IMR-90 (cell line): ENCODE measurements at regions not wholly inside any gene's neighbourhood (a gene's known extent, or its start where the extent isn't known, plus 50 kb on each side); places are given as distances from the start of the nearest gene placed in this dataset.

ENCODE experiments used
- ATAC-seq: fragments of 200-7000 bp; cut with Tn5 transposase; 2 replicates; pipeline ENCODE4 v1.9.1; 2020; ENCODE audit warnings: low read depth, mild to moderate bottlenecking, moderate library complexity
- BruUV-seq: library from RNA; stranded (reverse); fragments of 400-500 nt; replicated peaks from 2 replicates; lab custom pipeline; 2021; lab: Mats Ljungman, UMichigan
- CTCF ChIA-PET: fragments of 300-600 bp; formaldehyde crosslinking; extraction: SDS; loops from one replicate; lab custom pipeline; 2021; ENCODE audit warnings: antibody characterized with exemption; lab: Yijun Ruan, JAX
- POLR2A ChIA-PET: fragments of 300-600 bp; sonication (Branson Sonifier 250); formaldehyde crosslinking; loops from one replicate; lab custom pipeline; 2022; ENCODE audit warnings: antibody characterized with exemption; ENCODE audit not compliant: unreplicated experiment; lab: Charles Lee
- DNase-seq: peaks from one replicate; pipeline ENCODE4 v3.0.0; 2013
- H2AFZ ChIP-seq: replicated peaks from 2 replicates; pipeline ENCODE3; 2013; ENCODE audit warnings: low read length, mild to moderate bottlenecking; ENCODE audit not compliant: poor library complexity
- H2AK5ac ChIP-seq: 2 replicates; pipeline ENCODE4 v1.6.1; 2013; ENCODE audit warnings: low read depth, low read length, inconsistent platforms
- H2AK9ac ChIP-seq: replicated peaks from 2 replicates; pipeline ENCODE3; 2013; ENCODE audit warnings: mild to moderate bottlenecking, low read depth, low read length, moderate library complexity; ENCODE audit not compliant: poor library complexity
- H2BK120ac ChIP-seq: 2 replicates; pipeline ENCODE4 v1.6.1; 2013; ENCODE audit warnings: low read depth, low read length, inconsistent platforms
- H2BK15ac ChIP-seq: 3 replicates; pipeline ENCODE4 v1.6.1; 2013; ENCODE audit warnings: low read depth, low read length, inconsistent platforms
- H2BK20ac ChIP-seq: 2 replicates; pipeline ENCODE4 v1.6.1; 2013; ENCODE audit warnings: low read depth, mild to moderate bottlenecking, inconsistent platforms, low read length, moderate library complexity
- H2BK5ac ChIP-seq: 2 replicates; pipeline ENCODE4 v1.6.1; 2013; ENCODE audit warnings: mild to moderate bottlenecking, low read depth, low read length, inconsistent platforms; ENCODE audit not compliant: poor library complexity, severe bottlenecking
- H3K14ac ChIP-seq: replicated peaks from 2 replicates; pipeline ENCODE4 v1.6.1; 2013; ENCODE audit warnings: low read depth, low read length, inconsistent platforms
- H3K18ac ChIP-seq: 2 replicates; pipeline ENCODE4 v1.6.1; 2013; ENCODE audit warnings: low read depth, low read length, control low read depth
- H3K23ac ChIP-seq: 2 replicates; pipeline ENCODE4 v1.6.1; 2013; ENCODE audit warnings: low read depth, low read length, inconsistent platforms
- H3K27ac ChIP-seq: 2 replicates; pipeline ENCODE4 v1.5.1; 2013; ENCODE audit warnings: mild to moderate bottlenecking, control low read depth, low read length; ENCODE audit not compliant: insufficient read depth
- H3K27me3 ChIP-seq: 2 replicates; pipeline ENCODE4 v1.6.1; 2013; ENCODE audit warnings: low read length; ENCODE audit not compliant: control insufficient read depth, insufficient read depth
- H3K36me3 ChIP-seq: 2 replicates; pipeline ENCODE4 v1.6.1; 2013; ENCODE audit warnings: low read length, mixed read lengths; ENCODE audit not compliant: control insufficient read depth, insufficient read depth
- H3K4ac ChIP-seq: 2 replicates; pipeline ENCODE4 v1.6.1; 2013; ENCODE audit warnings: low read depth, low read length, inconsistent platforms
- H3K4me1 ChIP-seq: 2 replicates; pipeline ENCODE4 v1.6.1; 2013; ENCODE audit warnings: low read length, mixed read lengths; ENCODE audit not compliant: control insufficient read depth, insufficient read depth
- H3K4me2 ChIP-seq: 2 replicates; pipeline ENCODE4 v1.6.1; 2013; ENCODE audit warnings: low read depth, mild to moderate bottlenecking, control low read depth, low read length, moderate library complexity
- H3K4me3 ChIP-seq: 2 replicates; pipeline ENCODE4 v1.5.1; 2013; ENCODE audit warnings: low read depth, mild to moderate bottlenecking, control low read depth, low read length, moderate library complexity; ENCODE audit not compliant: insufficient read depth
- H3K56ac ChIP-seq: 2 replicates; pipeline ENCODE4 v1.6.1; 2013; ENCODE audit warnings: low read length, inconsistent platforms; ENCODE audit not compliant: insufficient read depth; ENCODE audit errors: extremely low read depth
- H3K79me1 ChIP-seq, 2 experiments: 2 replicates each; pipeline ENCODE4 v1.6.1; 2013; ENCODE audit warnings: low read length in 2 of 2, inconsistent platforms in 1 of 2, low read depth in 1 of 2
- H3K9ac ChIP-seq: 2 replicates; pipeline ENCODE4 v1.6.1; 2013; ENCODE audit warnings: low read depth, low read length, control low read depth
- H3K9me1 ChIP-seq: 2 replicates; pipeline ENCODE4 v1.6.1; 2013; ENCODE audit warnings: low read length, inconsistent platforms; ENCODE audit not compliant: insufficient read depth
- H3K9me3 ChIP-seq: 2 replicates; pipeline ENCODE4 v1.6.1; 2013; ENCODE audit warnings: low read length; ENCODE audit not compliant: control insufficient read depth, insufficient read depth
- H4K20me1 ChIP-seq: 2 replicates; pipeline ENCODE4 v1.6.1; 2013; ENCODE audit warnings: low read length, inconsistent platforms; ENCODE audit not compliant: insufficient read depth
- H4K5ac ChIP-seq: 2 replicates; pipeline ENCODE4 v1.6.1; 2013; ENCODE audit warnings: mild to moderate bottlenecking, low read depth, low read length, control low read depth
- H4K8ac ChIP-seq, 2 experiments: 2 replicates each; pipeline ENCODE4 v1.6.1; 2013; ENCODE audit warnings: low read depth in 2 of 2, low read length in 2 of 2, control low read depth in 1 of 2, inconsistent platforms in 1 of 2
- H4K91ac ChIP-seq: 2 replicates; pipeline ENCODE4 v1.6.1; 2013; ENCODE audit warnings: low read depth, low read length, inconsistent platforms; ENCODE audit not compliant: insufficient read depth
- BHLHE40 ChIP-seq: fragments of 150-350 bp; IDR thresholded peaks from 2 replicates; pipeline ENCODE4 v1.6.1; 2016; ENCODE audit warnings: mild to moderate bottlenecking, low read depth, low read length
- CHD1 ChIP-seq: IDR thresholded peaks from 2 replicates; pipeline ENCODE4 v1.6.1; 2012; ENCODE audit warnings: low read depth, low read length, improper control_type of control experiment
- MAFK ChIP-seq: IDR thresholded peaks from 2 replicates; pipeline ENCODE4 v1.6.1; 2012; ENCODE audit warnings: low read depth, low read length, improper control_type of control experiment
- POLR2A ChIP-seq: IDR thresholded peaks from 2 replicates; pipeline ENCODE4 v1.6.1; 2012; ENCODE audit warnings: mild to moderate bottlenecking, low read depth, low read length
- RFX5 ChIP-seq: IDR thresholded peaks from 2 replicates; pipeline ENCODE4 v1.8.0; 2012; ENCODE audit warnings: low read depth, mild to moderate bottlenecking, low read length, moderate library complexity
- WGBS, 2 experiments: methylation state at CpG; one replicate each; pipeline versions ENCODE4 v1.1.5 to v1.1.7; 2013; ENCODE audit warnings: missing lambda C conversion rate in 2 of 2; ENCODE audit not compliant: insufficient read length in 1 of 2; ENCODE audit errors: extremely low coverage in 2 of 2; 5-methylcytosine and 5-hydroxymethylcytosine counted together
- dilution Hi-C: fragments of 300-500 bp; cut with HindIII; formaldehyde crosslinking; loops from one replicate; pipeline ENCODE4 v1.14.3; 2018; ENCODE audit warnings: low sequenced_read_pairs; ENCODE audit not compliant: unreplicated experiment
- in situ Hi-C: fragments of 300-500 bp; cut with MboI; formaldehyde crosslinking; loops from 3 replicates; pipeline ENCODE4 v1.14.3; 2019; ENCODE audit warnings: low sequenced_read_pairs, inconsistent platforms, mixed read lengths
- intact Hi-C: fragments of 100-400 bp; cut with micrococcal nuclease; formaldehyde crosslinking; loops from 2 replicates; pipeline ENCODE4 v1.10.0; 2022

GRCh38 chr2:138274421-138275291 is 226.9 kb upstream of the SPOPL start:
- POLR2A ChIA-PET = no interaction called here
- peaks cover 0 to 3% of the 10 kb centered on the region in 2 experiments; a peak in 1 of 4 replicates for H3K79me1 ChIP-seq
- 0 out of 2 replicates have a peak overlapping the region, but pooled peaks have one; percentile 19 for H3K23ac ChIP-seq

More at GRCh38 chr2:138274421-138275291, 226.9 kb upstream of the SPOPL start:
- Histone ChIP-seq H3K4ac (peak overlapping the region; percentile 92; the same call in 1 of the 2 replicates), H2BK5ac (peak overlapping the region; percentile 38), H4K8ac (peak overlapping the region; percentile 14 to 41; a peak in 2 of 4 replicates), H2AFZ (no peak overlapping the region), H3K4me3 (no peak overlapping the region), H4K5ac (peak overlapping the region; percentile 29), H3K4me1 (peaks cover 13% of the 10 kb centered on the region), H3K9ac (no peak overlapping the region), H2AK5ac (no peak overlapping the region), H3K4me2 (peak overlapping the region; percentile 6; the same call in 1 of the 2 replicates), H3K36me3 (no peaks in the 10 kb centered on the region), H3K18ac (peak overlapping the region; percentile 77), H3K9me1 (peaks cover 4% of the 10 kb centered on the region), H3K27me3 (no peaks in the 10 kb centered on the region), H4K20me1 (no peaks in the 10 kb centered on the region), H2BK120ac (peak overlapping the region; percentile 70), H3K14ac (peak overlapping the region; percentile 77), H4K91ac (peak overlapping the region; percentile 23; the same call in 1 of the 2 replicates), H3K27ac (peak overlapping the region; percentile 56; the same call in 1 of the 2 replicates), H3K56ac (0 out of 2 replicates have a peak overlapping the region, but pooled peaks have one; percentile 9), H2AK9ac (no peak overlapping the region), H3K9me3 (no peaks in the 10 kb centered on the region), H2BK15ac (peak overlapping the region; percentile 62; the same call in 2 of the 3 replicates), H2BK20ac (peak overlapping the region; percentile 98; the same call in 1 of the 2 replicates)
- dilution Hi-C loops = no loop called here
- in situ Hi-C loops = loop anchor here (10.0 kb wide), 1 partner anchor 320 kb away; no protein-coding TSS in a partner anchor
- TF ChIP-seq POLR2A = no peak
- TF ChIP-seq BHLHE40 = no peak
- TF ChIP-seq CHD1 = no peak
- TF ChIP-seq MAFK = peak; percentile 35; the same call in 1 of the 2 replicates
- no peak for TF ChIP-seq RFX5
- DNase-seq (peak; percentile 34), ATAC-seq (no peak)
- intact Hi-C loops = loop anchor here (10.0 kb wide), 1 partner anchor 310 kb away; the partner anchor contains the start of gene HNMT
- no TSS peak for BruUV-seq
- CTCF ChIA-PET = interaction anchor here (0.6 kb wide), 1 partner anchor 476 kb away, joined by 3 read pairs; no protein-coding TSS in a partner anchor
- no CpG with 5 or more reads among the region's 3 CpGs for WGBS, 2 experiments
